Right renal cortex interstitium (tissue), 3 donors: ENCODE measurements at regions not wholly inside any gene's neighbourhood (a gene's known extent, or its start where the extent isn't known, plus 50 kb on each side); places are given as distances from the start of the nearest gene placed in this dataset.

Experiments
- DNase-seq, 3 donors: peaks; one replicate each; pipeline ENCODE4 v3.0.0-alpha.2; 2013; ENCODE audit warnings: low read depth in 3 of 3, low spot score in 2 of 3

DNA sequence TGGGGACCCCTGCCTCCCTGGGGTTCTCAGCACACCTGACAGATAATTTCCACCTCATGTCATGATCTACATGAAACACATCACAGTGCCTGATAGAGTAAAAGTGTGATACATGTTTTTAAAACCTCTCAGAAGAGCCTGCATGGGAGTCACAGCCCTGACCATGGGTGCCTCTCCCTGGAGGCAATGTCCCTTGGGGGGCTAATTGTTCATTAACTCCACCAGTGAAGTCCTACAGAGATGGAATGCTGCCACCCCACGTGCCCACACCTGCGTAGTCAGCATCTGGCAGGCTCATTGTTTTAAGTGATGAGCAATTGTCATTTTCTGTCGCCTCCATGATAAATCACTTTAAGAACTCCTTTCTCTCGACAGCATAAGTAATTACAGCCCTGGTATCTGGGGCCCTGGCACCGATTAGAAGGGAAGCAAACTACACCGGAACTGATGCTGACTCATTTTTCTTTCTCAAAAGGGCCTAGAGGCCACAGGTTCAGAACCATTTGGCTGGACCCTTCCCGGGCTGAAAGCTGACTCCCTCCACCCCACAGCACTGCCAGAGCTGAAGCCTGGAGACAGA is 109.6 kb upstream of the GJB5 start:
- no peak for DNase-seq

DNA sequence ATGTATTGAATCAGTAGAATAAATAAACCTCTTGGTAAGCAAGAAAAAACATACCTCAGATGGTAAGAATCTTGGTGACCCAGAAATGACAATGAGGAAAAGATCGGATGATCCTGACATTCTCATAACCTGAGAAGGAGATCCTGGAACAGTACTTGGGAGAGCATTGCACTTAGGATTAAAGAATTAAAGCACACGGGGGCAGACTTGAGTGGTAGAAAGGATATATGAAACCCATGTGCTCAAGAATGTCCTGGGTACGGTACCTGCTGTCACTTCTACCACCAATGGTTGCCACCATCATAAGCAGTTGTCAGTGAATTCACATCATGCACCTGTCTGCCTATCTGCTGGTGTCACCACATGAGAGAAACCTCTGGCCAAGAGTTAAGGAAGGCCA is 108.9 kb upstream of the GJB5 start:
- DNase-seq = no peak

DNA sequence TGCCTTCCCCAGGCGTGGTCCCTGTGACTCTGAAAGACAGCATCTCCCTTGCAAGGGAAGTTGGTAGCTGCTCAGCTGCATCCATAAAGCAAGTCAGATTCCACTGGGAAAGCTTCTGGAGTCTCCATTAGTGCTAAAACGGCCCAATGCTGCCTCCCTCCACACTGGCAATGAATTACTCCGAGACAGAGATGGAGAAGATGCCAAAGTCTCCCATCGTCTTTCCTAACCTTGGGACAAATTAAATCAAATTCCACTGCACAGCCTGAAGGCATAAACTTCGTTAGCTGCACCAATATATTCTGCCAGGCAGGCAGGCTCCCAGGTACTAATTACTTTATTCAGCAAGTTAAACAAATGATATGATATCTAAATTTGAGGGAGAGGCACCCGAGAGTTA is 106.3 kb upstream of the GJB5 start:
- no peak for DNase-seq

DNA sequence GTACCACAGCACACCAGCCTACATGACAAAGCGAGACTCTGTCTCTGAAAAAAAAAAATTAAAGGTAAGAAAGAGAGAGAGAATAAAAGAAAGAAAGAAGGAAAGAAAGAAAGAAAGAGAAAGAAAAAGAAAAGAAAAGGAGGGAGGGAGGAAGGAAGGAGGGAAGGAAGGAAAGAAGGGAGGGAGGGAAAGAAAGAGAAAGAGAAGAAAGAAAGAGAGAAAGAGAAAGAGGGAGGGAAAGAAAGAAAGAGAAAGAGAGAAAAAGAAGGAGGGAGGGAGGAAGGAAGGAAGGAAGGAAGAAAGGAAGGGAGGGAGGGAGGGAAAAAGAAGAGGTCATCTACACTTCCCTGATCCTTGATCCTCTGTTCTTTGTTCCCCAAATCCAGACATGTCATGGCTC is 104.8 kb upstream of the GJB5 start:
- DNase-seq = no peak

DNA sequence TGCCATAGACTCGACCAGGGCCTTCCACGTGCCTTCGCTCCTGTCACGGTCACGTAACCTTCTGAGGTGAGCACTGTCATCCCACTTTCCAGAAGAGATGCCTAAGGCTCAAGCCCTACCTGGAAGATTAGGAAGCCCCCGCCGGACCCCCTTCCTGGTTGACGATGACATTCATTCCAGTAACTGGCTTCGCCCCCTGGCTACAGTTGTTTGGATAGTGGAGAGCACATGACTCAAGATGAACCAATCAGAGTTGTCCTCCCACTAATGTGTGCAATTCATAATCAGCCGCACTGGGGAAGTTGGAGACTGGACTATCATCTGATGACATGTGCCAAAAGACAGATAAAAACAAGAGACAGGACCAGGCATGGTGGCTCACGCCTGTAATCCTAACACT is 104.0 kb upstream of the GJB5 start:
- no peak for DNase-seq

DNA sequence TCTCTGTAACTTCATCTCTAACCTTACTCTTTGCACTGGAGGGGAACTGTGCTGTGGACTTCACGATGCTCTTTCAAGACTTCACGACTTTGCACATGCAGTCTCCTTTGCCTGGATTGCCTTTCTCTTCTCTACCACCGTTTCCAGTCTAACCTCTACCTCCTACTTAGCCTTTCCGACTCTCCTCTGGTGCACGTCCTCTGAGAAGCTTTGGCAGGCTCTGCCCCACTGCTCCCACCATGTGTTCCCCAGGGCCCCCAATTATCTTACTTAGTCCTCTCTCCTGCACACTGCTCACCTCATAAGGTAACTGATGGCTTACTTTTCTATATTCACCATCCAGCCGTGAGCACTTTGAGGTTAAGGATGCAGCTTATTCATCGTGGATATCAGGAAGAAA is 101.7 kb upstream of the GJB5 start:
- DNase-seq = no peak

- DNase-seq = no peak
Observed at GRCh38 chr1:34655206-34655874, 99.5 kb upstream of the GJB5 start.

GRCh38 chr1:34655875-34656240 is 99.0 kb upstream of the GJB5 start:
- no peak for DNase-seq

DNA sequence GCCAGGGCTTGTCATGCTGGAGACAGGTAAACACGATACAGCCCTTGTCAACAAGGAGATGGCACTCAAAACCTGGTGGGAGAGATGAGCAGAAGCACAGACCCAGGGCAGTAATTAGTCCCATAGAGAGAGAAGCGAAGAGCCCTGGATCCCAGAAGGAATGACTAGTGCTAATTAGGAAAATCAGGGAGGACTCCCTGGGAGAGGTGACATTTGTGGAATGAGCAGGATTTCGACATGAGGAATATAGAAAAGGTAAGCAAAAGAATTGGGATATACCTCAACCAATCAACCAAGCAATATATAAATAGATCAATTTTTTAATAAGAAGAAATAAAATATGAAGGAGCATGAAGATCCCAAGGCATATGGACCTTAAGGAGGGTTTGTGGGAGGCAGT is 98.5 kb upstream of the GJB5 start:
- no peak for DNase-seq

DNA sequence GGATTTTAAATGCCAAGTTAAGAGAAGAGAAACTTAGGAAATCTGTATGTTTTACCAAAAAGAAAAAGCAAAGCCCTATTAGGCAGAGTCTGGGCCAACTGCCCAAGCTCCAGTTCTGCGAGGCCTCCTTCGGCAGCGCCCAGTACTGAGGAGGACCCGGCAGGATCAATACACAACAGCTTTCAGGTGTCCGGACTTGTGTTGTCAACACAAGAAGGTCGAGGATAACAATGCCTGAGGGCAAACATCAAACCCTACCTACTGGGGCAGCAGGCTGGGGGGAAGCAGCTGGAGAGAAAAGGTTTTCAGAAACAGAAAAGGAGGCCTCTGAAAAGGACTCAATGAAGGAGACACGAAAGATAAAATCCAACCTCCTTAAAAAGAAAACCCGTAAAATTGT is 98.1 kb upstream of the GJB5 start:
- DNase-seq = no peak

- no peak for DNase-seq
Observed at GRCh38 chr1:34657266-34657665, 97.6 kb upstream of the GJB5 start.

DNA sequence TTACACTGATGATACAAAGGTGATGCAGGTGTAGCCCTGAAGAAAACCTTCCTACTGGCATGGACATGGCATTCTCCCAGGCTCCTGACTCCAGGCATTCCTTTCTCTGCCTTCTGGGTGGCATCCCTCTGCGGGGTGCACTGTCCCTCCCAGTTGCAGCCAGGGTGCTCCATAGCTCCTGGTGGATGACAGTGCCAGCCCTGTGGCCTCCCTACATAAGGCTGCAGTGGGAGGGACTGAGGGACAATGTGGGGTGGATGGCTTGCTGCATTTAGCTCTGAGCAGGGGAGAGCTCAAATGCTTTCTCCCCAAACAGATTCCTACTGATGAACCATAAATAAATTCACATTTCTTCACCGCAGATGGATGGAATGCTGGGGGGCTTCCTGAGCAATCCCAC is 97.0 kb upstream of the GJB5 start:
- no peak for DNase-seq

- DNase-seq = no peak
Observed at GRCh38 chr1:34663031-34663430, 91.8 kb upstream of the GJB5 start.

- no peak for DNase-seq
Observed at GRCh38 chr1:34668063-34668462, 86.8 kb upstream of the GJB5 start.

- no peak for DNase-seq
Observed at GRCh38 chr1:34670982-34671381, 83.9 kb upstream of the GJB5 start.

DNA sequence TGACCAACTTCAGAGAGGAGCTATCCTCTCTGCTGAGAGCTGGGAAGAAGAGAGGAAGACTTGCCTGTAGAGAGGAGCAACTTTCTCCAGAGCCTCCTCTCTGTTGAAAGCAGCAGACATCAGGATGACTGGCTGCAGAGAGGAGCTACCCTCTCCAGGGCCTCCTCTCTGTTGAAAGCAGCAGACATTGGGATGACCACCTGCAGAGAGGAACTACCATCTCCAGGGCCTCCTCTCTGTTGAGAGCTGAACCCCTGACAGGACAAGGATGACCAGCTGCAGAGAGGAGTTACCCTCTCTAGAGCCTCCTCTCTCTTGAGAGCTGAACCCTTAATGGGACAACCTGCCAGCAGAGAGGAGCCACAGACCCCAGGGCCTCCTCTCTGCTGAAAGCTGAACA is 83.0 kb upstream of the GJB5 start:
- no peak for DNase-seq

DNA sequence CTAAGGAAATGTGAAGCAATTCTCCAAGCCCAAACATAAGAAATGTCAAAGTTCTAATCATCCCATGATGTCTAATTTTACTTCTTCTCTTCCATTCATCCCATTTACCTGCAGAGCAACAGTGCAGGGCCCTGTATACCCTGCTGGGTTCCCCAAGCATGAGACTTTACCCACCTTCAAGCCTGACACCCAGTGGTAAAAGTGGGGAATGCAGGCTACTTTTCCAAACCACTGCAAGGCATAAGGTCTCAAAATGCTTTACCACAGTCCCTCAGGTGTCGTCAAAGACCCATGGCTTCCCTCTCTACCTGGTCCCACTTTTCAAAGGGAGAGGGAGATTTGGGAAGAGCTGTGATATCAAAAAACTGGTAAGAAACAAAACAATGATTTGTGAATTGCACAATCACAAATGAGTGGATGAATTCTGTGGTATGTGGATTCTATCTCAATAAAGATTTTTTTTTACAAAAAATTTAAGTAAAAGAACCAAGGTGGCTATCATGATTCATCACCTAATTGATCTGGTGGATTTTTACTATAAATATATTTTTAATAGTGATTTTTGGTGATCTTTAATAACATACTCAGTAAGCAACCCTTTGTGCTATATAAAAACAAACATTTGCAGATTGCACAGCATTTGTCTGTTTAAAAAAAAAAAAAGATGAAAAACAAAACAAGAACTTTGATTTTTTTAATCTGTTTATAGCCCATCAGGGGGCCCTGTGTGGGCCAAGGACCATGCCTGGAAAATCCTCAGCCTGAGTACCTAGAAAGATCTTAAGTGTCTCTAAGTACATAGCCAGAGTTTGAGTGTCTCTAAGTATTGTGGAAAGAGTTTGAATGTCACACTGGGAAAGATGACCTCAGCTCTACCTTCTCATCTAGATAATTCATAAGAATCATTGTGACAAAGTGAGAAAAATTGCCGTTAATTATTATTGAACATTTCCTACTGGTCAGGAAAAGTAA is 73.1 kb upstream of the GJB5 start:
- no peak for DNase-seq

GRCh38 chr1:34682452-34683223 is 72.2 kb upstream of the GJB5 start:
- DNase-seq = no peak

DNA sequence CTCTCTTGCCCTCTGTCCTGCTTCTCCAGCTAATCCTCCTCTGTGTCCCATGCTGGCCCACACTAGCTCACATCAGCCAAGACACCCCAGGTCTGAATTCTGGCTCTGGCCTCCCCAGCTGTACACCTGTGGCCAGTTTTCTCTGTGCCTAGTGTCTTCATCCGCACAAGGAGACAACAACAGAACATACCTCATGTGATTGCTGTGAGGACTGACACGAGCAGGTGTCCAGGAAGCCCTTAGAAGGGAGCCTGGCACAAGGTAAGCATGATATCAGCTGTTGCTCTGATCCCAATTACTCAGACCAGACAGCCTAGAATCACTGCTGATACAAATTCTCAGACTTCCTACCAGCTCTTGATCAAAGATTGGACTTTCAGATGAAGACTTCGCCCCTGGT is 71.2 kb upstream of the GJB5 start:
- DNase-seq = no peak

GRCh38 chr1:34684266-34684665 is 70.6 kb upstream of the GJB5 start:
- DNase-seq = no peak

DNA sequence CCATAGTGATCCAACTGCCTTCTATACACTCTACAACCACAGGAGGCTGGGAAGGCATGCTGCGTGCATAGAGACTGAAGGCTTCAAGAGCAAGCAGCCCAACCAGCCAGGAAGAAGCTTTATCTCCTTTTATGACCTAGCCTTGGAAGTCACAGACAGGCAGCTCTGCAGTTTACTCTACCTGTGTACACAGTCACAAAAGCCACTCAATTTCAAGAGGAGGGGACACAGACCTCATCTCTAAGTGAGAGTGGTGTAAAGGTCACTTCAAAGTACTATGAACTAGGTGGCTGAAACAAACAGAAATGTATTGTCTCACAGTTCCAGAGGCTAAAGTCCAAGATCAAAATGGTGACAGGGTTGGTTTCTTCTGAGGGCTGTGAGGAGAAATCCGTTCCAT is 69.6 kb upstream of the GJB5 start:
- DNase-seq = no peak
